HG03575 (cell line): ENCODE measurements at regions not wholly inside any gene's neighbourhood (a gene's known extent, or its start where the extent isn't known, plus 50 kb on each side); places are given as distances from the start of the nearest gene placed in this dataset.

Experiments
- ATAC-seq: cut with Tn5 transposase; IDR thresholded peaks from one replicate; pipeline ENCODE4 v1.9.1; 2021; ENCODE audit not compliant: unreplicated experiment, insufficient number of reproducible peaks, low FRiP score; ENCODE audit errors: extremely low read depth

GRCh38 chr1:209038735-209039134 is 544.8 kb upstream of the CAMK1G start:
- no peak for ATAC-seq

GRCh38 chr1:209040351-209040750 is 543.2 kb upstream of the CAMK1G start:
- ATAC-seq = no peak

DNA sequence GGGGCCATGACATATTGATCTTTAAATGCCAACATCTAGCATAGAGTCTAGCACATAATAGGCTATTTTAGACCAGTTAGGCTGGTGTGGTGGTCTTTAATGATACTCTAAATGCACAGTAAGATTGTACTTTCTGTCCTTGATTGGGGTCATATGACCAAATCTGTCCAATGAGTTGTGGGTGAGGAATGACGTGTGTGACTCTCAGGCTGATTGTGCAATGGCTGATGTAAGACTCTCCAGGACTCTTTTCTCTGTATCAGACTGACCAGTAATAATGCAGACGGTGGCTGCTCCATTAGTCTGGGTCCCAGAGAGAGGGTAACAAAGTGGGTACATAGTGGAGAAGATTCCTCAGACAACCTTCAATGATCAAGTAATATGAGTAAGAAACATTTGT is 541.6 kb upstream of the CAMK1G start:
- no peak for ATAC-seq

DNA sequence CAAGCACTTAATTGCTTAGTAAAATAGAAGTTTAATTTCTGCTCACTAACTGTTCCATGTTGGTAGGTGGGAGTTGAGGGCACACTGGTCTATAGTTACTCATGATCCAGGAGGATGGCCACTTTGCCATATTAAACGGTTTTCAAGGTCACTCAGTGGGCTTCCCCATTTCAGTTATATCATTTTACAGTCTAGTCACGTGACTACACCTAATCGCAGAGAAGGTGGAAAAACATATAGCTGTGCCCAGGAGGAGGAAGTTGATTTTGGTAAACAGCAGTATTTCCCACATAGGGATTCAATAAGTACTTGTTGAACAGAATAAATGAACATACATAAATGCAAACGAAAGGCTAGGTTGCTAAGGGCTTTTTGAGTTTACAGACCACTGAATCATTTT is 541.1 kb upstream of the CAMK1G start:
- no peak for ATAC-seq

DNA sequence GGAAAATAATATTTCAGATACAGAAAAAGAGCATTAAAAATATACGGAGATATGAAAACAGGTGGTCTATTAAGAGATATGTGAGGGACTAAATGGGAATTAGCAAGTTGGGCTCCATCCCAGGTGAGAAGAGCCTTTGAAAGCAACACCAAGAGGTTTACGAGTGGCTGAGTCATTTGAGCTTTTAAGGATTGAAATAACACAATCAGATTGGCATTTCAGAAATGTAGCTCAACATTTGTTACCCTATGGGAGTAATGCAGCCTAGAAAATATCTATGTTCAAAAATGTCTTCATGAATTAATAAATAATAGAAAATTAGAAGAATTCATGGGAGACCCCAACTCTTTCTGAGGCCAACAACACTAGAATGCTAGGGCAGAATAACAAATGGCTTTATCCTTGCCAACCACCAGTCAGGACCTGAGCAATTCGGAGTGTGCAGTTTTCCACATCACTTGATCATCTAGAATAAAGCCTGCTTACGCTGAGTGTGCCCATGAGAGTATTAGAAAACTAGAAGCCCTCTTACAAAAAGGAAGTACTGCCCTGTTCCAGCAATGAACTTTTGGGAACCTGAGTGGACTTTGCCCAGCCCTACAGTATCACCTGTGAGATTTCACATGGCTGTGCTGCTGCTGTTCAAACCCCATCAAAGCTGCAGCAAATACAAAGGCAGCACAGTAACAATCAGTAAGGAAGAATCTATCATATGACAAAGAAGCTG is 538.0 kb upstream of the CAMK1G start:
- ATAC-seq = no peak

GRCh38 chr1:209046058-209046417 is 537.5 kb upstream of the CAMK1G start:
- no peak for ATAC-seq

DNA sequence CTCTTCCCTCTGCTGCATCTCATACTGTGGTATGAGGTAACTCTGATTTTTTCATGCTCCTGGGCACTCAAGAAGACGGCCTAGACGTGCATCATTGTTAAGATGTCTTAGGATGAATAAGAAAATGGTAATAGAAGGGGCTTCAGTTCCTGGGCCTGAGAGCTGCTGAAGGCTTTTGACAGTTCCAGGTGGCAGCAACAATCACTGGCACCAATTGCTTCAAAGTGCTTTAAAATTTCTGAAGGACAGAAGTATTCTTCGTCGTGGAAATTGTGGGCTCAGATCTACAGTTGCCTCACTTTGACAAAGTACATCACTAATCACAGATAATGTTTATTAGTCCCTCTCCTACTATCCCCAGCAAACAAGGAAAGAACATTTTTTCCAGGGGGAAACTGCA is 536.6 kb upstream of the CAMK1G start:
- ATAC-seq = no peak

- no peak for ATAC-seq
These were observed 534.4 kb upstream of the CAMK1G start for GRCh38 chr1:209048941-209049669.

- no peak for ATAC-seq
These were observed 531.9 kb upstream of the CAMK1G start for GRCh38 chr1:209051570-209051969.

DNA sequence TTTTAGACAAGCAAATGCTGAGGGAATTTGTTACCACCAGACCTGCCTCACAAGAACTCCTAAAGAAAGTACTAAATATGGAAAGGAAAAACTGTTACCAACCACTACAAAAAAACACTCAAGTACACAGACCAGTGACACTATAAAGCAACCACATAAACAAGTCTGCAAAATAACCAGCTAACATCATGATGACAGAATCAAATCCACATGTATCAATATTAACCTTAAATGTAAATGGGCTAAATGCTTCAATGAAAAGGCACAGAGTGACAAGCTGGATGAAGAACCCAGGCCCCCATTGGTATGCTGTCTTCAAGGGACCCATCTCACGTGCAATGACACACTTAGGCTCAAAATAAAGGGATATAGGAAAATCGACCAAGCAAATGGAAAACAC is 529.9 kb upstream of the CAMK1G start:
- no peak for ATAC-seq

DNA sequence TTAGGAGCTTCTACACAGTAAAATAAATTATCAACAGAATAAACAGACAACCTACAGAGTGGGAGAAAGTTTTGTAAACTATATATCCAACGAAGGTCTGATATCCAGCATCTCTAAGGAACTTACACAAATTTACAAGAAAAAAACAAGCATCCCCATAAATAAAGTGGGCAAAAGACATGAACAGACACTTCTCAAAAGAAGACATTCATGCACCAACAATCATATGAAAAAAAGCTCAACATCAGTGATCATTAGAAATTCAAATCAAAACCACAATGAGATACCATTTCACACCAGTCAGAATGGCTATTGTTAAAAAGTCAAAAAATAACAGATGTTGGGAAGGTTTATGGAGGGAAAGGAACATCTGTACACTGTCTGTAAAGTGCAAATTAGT is 526.4 kb upstream of the CAMK1G start:
- no peak for ATAC-seq

- no peak for ATAC-seq
These were observed 525.6 kb upstream of the CAMK1G start for GRCh38 chr1:209057901-209058300.

- ATAC-seq = no peak
These were observed 524.1 kb upstream of the CAMK1G start for GRCh38 chr1:209059376-209059775.

- ATAC-seq = no peak
These were observed 523.5 kb upstream of the CAMK1G start for GRCh38 chr1:209059981-209060380.

GRCh38 chr1:209062081-209062620 is 521.4 kb upstream of the CAMK1G start:
- no peak for ATAC-seq

DNA sequence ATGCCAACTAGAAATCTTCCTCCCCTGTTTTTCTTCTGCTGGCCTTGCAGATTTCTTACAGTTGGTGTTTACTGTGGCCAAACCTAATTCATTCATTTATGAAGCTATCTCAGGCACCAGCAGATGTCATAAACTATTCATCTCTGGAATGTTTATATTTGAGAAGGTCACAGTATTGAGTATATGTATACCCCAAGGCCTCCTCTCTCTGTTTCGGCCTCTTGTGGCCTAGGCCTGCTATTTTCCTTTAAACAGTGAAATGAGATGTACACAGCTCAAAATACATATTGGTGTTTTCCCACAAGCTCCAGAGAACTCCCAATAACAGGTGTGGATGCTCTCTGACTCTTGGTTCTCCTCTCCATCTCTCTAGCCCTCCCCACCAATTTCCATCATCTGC is 520.7 kb upstream of the CAMK1G start:
- ATAC-seq = peak; percentile 73

DNA sequence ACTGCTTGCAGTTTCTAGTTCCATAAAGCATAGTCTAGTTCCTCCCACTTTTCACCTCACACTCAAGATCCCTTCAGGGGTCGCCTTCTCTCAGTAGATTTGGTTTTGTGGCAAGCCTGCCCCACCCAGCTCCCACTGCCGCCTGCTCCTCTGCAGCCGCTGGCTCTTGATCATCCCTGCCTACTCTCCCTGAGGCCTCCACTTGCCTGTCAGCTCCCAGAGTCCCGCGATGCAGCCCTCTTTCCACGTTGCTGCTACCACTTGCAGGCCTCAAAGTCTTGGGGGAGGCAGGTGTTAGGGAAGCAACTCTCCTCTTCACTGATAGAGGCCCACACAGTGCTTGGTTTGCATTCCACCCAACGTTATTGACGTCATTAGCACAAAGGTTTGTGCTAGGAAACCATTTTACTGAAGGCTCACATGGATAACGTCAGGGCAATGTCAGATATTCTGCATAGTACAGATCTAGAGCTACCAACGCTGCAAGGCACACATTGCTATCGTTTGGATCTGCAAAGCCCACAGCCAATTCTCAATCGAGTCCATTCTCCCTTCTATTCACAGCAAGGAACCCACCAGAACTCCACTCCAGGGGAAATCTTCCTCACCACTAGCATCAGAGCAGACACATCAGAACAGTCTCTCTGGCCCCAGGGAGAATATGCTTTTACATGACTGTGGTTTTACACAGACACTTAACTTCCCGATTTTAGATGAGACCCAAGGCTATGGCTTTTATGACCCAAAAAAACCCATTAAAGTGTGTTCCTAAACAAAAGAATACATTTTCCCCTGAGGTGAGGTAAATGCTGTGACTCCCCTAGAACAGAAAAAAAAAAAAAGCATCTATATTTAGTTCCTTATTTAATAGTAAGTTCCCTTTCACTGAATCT is 519.5 kb upstream of the CAMK1G start:
- no peak for ATAC-seq

DNA sequence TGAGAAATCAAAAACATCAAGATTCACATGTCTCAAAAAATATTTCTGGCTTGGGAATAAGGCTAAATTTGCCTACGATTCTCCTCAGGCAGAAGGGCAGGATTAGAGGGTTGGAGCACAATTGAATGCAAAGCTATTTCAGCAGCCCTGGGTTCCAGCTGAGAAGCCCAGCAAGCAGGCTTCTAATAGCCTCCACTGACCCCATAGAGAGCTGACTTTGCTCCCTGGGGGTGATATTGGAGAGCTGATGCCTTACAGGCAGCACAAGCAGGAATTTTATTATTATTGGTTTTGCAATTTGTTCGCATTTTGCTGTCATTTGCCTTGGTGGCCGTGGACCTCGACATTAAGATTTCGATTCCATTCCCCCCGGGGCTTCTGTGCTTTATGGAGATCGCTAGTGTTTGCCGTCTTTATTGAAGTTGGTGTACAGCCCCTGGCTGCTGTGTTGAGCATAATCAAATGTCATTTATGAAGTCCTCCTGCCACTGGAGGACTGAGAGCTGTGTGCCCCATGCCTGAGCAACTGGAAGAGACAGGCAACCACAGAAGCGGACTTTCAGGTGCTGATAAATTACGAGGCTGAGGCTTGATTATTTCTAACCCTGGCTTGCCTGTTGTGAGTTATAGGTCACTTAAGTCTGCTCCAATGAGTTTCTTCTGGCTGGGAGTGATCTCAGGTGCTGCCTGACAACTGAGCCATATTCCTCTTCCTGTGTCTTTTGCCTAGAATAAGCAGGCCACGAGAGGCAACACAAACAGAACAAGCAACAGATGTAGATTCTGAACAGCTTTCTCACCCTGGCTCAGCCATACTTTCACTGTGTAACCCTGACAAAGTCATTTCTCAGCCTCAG is 518.4 kb upstream of the CAMK1G start:
- ATAC-seq = no peak

- no peak for ATAC-seq
These were observed 511.0 kb upstream of the CAMK1G start for GRCh38 chr1:209072481-209072880.
